Panc1 (cell line): ENCODE measurements at regions not wholly inside any gene's neighbourhood (a gene's known extent, or its start where the extent isn't known, plus 50 kb on each side); places are given as distances from the start of the nearest gene placed in this dataset.

Source experiments
- CTCF ChIP-seq: fragments of 450-650 bp; IDR thresholded peaks from 2 replicates; pipeline ENCODE4 v1.5.1; 2017; ENCODE audit warnings: mild to moderate bottlenecking
- POLR2AphosphoS5 ChIP-seq: IDR thresholded peaks from 2 replicates; pipeline ENCODE4 v1.6.1; 2012; ENCODE audit warnings: mild to moderate bottlenecking, low read depth, low read length, moderate library complexity
- REST ChIP-seq, 2 experiments: IDR thresholded peaks; 2 replicates each; pipeline ENCODE4 v1.6.1; 2011 to 2012; ENCODE audit warnings: low read depth in 2 of 2, control low read depth in 1 of 2, low read length in 1 of 2, mild to moderate bottlenecking in 1 of 2, moderate library complexity in 1 of 2; ENCODE audit not compliant: insufficient read depth in 1 of 2

- TF ChIP-seq POLR2AphosphoS5 (no peak), REST (IDR thresholded peaks at IDR 0.05; ENCODE audit: insufficient read depth in 1 of 2, low read depth in 2 of 2, low read length in 1 of 2) (no peak), CTCF (no peak)
Observed at GRCh38 chr6:40152701-40153436, 218.6 kb upstream of the MOCS1 start.
